Cardiac fibroblast (primary cell): ENCODE measurements at regions not wholly inside any gene's neighbourhood (a gene's known extent, or its start where the extent isn't known, plus 50 kb on each side); places are given as distances from the start of the nearest gene placed in this dataset.

Experiments
- DNase-seq, 2 donors: peaks; one replicate each; pipeline versions ENCODE4 v3.0.0 to v3.0.0-alpha.2; 2010; ENCODE audit warnings: low read depth in 2 of 2
- H3K4me3 ChIP-seq, 2 donors: replicated peaks in 1 of 2; 1 replicate in 1 of 2; 2 replicates in 1 of 2; pipeline ENCODE4 v1.5.1; 2011; ENCODE audit warnings: low read depth in 2 of 2, low read length in 2 of 2, mild to moderate bottlenecking in 2 of 2, moderate library complexity in 1 of 2
- TF ChIP-seq, protein P1 (sequence below): IDR thresholded peaks from one replicate; pipeline ENCODE4 v1.5.1; 2011; ENCODE audit warnings: low read depth, mild to moderate bottlenecking, low read length, inconsistent platforms

DNA sequence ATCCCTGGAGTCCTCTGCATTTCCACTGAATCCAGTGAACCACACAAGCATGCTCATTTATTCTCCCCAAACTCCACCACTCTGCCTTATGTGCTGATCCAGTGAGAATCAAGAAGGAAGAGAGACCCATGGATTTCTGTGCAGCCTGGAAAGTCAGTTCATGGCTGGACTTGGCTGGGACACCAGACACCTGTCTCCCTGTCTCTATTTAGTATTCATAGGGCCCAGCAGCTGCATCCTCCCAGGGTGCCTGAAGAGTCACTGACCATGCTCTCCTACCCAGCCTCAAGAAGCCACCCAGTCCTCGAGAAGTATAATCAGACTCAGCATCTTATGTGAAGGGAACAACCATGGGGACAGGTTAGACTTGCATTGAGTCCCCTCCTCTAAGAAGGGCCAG is 83.2 kb downstream of the ZNF280B start:
- TF ChIP-seq, protein P1, sequence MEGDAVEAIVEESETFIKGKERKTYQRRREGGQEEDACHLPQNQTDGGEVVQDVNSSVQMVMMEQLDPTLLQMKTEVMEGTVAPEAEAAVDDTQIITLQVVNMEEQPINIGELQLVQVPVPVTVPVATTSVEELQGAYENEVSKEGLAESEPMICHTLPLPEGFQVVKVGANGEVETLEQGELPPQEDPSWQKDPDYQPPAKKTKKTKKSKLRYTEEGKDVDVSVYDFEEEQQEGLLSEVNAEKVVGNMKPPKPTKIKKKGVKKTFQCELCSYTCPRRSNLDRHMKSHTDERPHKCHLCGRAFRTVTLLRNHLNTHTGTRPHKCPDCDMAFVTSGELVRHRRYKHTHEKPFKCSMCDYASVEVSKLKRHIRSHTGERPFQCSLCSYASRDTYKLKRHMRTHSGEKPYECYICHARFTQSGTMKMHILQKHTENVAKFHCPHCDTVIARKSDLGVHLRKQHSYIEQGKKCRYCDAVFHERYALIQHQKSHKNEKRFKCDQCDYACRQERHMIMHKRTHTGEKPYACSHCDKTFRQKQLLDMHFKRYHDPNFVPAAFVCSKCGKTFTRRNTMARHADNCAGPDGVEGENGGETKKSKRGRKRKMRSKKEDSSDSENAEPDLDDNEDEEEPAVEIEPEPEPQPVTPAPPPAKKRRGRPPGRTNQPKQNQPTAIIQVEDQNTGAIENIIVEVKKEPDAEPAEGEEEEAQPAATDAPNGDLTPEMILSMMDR = no peak
- no peak for DNase-seq
- H3K4me3 ChIP-seq = no peak overlapping the region

DNA sequence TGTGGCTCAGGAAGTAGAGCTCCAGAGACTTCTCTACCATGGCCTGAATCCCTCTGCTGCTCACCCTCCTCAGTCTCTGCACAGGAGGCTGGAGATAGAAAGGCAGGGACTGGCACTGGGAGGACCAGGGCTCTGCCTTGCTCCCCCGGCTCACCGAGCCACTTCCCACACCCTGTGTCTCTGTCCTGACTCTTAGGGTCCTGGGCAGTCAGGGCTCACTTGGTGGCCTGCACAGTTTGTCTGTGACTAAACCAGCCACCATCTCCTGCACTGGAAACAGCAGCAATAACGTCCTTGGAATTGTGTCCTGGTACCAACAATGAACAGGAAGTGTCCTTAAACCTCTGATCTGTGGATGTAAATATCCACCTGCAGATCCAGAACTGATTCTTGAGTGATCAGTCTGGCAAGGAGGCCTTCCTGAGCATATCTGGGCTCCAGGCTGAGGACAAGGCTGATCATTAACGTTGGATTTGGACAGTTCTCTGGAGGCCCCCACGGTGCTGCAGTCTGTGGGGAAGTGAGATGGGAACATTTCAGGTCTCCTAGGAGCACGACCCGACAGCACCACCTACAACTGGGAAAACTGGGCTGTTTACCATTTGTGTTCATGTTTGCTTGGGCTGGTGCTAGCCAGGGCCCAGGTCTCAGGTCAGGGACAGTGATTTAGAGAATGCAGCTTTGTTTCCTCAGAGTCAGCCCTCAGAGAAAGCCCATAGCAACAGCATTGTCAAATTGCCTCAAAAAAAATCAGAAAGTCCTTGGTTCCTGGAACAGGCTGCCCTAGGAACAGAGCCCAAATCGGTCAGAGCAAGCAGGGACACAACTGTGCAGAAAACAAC is 82.5 kb downstream of the ZNF280B start:
- TF ChIP-seq, protein P1 = no peak
- DNase-seq = no peak
- H3K4me3 ChIP-seq = no peak overlapping the region

DNA sequence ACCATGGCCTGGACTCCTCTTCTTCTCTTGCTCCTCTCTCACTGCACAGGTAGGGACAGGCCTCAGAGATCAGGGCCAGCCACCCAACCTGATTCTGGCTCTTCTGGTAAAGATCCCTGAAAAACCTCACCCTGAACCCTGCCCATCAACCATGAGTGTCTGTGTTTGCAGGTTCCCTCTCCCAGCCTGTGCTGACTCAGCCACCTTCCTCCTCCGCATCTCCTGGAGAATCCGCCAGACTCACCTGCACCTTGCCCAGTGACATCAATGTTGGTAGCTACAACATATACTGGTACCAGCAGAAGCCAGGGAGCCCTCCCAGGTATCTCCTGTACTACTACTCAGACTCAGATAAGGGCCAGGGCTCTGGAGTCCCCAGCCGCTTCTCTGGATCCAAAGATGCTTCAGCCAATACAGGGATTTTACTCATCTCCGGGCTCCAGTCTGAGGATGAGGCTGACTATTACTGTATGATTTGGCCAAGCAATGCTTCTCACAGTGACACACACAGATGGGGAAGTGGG is 80.9 kb downstream of the ZNF280B start:
- TF ChIP-seq, protein P1 = no peak
- DNase-seq = no peak

DNA sequence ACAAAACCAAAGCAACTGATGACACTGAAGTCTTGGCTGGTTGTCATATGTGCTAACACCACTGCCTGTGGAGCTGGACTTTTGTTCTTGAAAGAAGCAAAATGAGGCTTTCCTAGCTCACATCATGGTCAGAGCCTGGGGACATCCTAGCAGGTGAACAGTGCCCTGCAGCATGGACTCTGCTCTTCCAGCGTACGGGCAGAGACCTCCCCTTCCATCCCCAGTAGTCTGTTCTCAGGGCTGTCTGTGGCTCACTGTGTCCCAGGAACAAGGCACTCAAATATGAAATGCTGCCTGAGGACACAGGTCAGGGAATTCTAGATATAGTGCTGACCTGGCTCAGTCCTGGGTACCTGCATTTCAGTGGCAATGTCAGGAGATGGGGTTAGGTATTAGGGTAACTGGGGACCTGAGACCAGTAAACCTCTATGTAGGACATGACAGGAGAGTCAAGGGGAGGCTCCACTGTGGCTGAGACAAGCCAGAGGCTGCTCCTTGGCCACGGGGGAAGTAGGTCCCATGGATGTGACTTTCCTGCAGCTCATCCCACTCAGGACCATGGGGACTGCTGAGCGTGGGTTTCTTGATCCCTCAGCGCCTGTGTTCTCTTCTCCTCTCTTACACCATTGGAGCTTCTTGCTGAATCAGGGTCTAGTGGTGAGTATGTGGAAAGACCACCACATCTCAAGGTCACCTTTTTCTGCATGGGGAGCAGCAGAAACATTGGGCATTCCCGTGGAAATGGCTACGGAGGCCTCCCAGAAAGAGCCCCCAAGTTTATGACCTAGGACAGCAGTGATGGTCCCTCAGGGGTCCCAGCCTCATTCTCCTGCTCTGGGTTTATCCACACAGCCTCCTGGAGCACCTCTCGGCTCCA is 80.1 kb downstream of the ZNF280B start:
- DNase-seq = no peak
- H3K4me3 ChIP-seq = no peak overlapping the region
- TF ChIP-seq, protein P1 = no peak

More for the DNA sequence above, 80.9 kb downstream of the ZNF280B start:
- no peak overlapping the region for H3K4me3 ChIP-seq

DNA sequence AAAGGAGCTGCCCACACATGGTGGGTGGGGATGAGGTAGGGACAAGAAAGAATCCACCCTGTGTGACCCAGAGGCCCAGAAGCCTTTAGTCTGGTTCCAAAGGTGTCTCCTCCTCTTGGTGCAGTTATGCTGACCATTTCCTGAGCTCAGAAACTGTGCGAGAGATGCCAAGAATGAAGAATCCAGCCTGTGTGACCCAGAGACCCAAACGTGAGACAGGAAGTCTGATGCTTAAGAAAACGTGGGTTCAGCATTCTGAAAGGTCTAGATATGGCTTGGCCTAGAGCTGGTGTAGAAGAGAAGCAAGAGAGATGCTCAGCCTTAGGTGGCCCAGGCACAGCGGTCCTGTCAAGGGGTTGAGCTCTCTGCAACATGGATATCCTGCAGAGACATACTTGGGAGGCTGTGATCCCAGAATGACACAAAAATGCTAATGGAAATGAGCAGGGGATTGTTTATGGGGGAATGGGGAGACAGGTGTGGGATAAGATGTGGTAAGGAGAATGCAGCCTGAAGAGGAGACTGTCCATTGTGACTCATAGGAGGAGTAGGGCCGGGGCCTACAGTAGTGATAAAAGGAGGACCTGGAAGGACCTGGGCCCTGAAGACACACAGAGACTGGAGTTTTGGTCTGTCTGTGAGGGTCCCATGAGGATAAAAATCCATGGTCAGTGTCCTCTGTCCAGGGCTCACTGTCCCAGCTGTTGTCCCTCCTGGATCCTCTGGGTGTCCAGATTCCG is 79.0 kb downstream of the ZNF280B start:
- TF ChIP-seq, protein P1 = no peak
- DNase-seq = peak in 1 of 2 donors; percentile 8
- no peak overlapping the region for H3K4me3 ChIP-seq

DNA sequence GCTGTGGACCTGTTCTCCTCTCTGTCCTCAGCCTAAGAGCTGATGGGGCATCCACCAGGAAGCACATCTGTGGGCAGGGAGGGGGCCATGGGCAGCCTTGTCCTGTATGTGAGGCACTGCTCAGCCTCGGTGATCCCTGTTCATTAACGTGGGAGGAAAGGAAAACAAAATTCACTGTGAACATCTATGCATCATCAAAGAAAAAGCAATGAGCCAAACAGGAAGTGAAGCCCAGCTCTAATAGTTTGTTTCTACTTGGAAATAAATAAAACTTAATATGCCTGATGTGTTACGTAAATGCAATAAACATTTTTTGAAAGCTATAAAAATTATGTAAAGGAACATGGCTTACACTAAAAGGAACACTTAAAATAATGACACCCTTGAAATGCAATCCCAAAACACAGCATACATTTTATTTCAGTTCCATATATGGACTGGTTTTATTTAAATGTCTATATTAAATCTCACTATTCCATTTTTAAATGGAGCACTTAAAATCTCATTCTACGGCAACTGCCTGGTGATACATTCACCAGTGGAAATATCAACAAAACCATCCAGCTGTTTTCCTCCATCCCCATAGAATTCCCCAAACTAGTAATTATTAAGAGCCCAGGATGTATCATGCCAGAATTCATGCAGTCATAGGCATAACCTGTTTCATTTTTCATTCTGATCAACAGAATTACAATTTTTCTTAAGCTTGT is 78.3 kb downstream of the ZNF280B start:
- no peak for DNase-seq
- TF ChIP-seq, protein P1 = no peak
- H3K4me3 ChIP-seq = no peak overlapping the region
